DND-41 (cell line): ENCODE measurements at regions not wholly inside any gene's neighbourhood (a gene's known extent, or its start where the extent isn't known, plus 50 kb on each side); places are given as distances from the start of the nearest gene placed in this dataset.

Experiments
- ATAC-seq: fragments of 200-7000 bp; cut with Tn5 transposase; 3 replicates; pipeline ENCODE4 v1.9.1; 2021; ENCODE audit warnings: low read depth; ENCODE audit not compliant: insufficient read depth
- DNase-seq: peaks from one replicate; pipeline ENCODE4 v3.0.0-alpha.2; 2020
- H2AFZ ChIP-seq: 2 replicates; pipeline ENCODE4 v1.6.0; 2012; ENCODE audit warnings: low read depth, low read length
- H3K27ac ChIP-seq: 2 replicates; pipeline ENCODE4 v1.5.1; 2012; ENCODE audit warnings: low read length, inconsistent platforms
- H3K27me3 ChIP-seq: fragments of 200-600 bp; sonication (generic); 2 replicates; pipeline ENCODE4 v1.6.0; 2012; ENCODE audit warnings: low read length, mild to moderate bottlenecking, inconsistent platforms; ENCODE audit not compliant: insufficient read depth, poor library complexity
- H3K36me3 ChIP-seq: 2 replicates; pipeline ENCODE4 v1.5.1; 2012; ENCODE audit warnings: low read length, inconsistent platforms; ENCODE audit not compliant: insufficient read depth
- H3K4me1 ChIP-seq: 2 replicates; pipeline ENCODE4 v1.5.1; 2012; ENCODE audit warnings: mild to moderate bottlenecking, low read length; ENCODE audit not compliant: insufficient read depth
- H3K4me2 ChIP-seq: 2 replicates; pipeline ENCODE4 v1.6.0; 2012; ENCODE audit warnings: mild to moderate bottlenecking, moderate library complexity, low read length, inconsistent platforms; ENCODE audit not compliant: insufficient read depth
- H3K4me3 ChIP-seq, 2 experiments: fragments of 200-600 bp in 1 of 2; shearing (Covaris generic) in 1 of 2; 2 replicates each; pipeline ENCODE4 v1.5.1; 2012 to 2016; ENCODE audit warnings: inconsistent platforms in 2 of 2, low read length in 2 of 2, mild to moderate bottlenecking in 2 of 2, low read depth in 1 of 2, moderate library complexity in 1 of 2
- H3K79me2 ChIP-seq: 2 replicates; pipeline ENCODE4 v1.6.0; 2012; ENCODE audit warnings: low read length, inconsistent platforms; ENCODE audit not compliant: insufficient read depth
- H3K9ac ChIP-seq: 2 replicates; pipeline ENCODE4 v1.6.0; 2012; ENCODE audit warnings: low read depth, mild to moderate bottlenecking, inconsistent platforms, low read length, moderate library complexity
- H3K9me3 ChIP-seq: 2 replicates; pipeline ENCODE4 v1.5.1; 2012; ENCODE audit warnings: low read length, moderate library complexity, mild to moderate bottlenecking, inconsistent platforms; ENCODE audit not compliant: insufficient read depth, severe bottlenecking
- H4K20me1 ChIP-seq: 2 replicates; pipeline ENCODE4 v1.6.0; 2012; ENCODE audit warnings: low read length; ENCODE audit not compliant: insufficient read depth
- EZH2 ChIP-seq: IDR thresholded peaks from 3 replicates; pipeline ENCODE4 v1.6.1; 2012; ENCODE audit warnings: borderline replicate concordance, low read depth, mild to moderate bottlenecking, moderate library complexity, low read length, inconsistent platforms; ENCODE audit not compliant: severe bottlenecking
- TF ChIP-seq, protein P1 (sequence below): IDR thresholded peaks from 2 replicates; pipeline ENCODE4 v1.5.1; 2012; ENCODE audit warnings: borderline replicate concordance, low read length, moderate library complexity, mild to moderate bottlenecking; ENCODE audit not compliant: poor library complexity, severe bottlenecking; ENCODE audit errors: extremely low read depth

DNA sequence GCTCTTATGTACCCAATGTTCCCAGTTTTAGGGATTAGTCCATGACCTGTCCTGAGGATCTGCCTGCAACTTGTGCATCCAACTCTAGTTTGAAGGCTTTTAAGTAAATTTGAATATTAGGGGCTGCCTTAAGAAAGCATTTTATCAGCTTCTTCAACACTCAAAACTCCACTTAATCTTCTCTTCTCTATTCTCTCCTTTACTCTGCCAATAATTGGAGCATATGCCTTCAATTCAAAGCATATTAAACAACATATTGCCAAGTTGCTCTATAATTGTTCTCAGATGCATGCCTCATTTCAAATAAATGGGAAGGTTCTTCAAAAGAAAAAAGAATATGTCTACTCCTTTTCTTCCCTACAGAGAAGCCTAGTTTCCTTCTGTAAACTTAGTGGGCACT is 84.8 kb upstream of the NCKAP5 start:
- DNase-seq (no peak), ATAC-seq (no peak)
- no peaks in the 10 kb centered on the region for H3K36me3 ChIP-seq
- H3K9ac ChIP-seq, result no peak overlapping the region
- no peaks in the 10 kb centered on the region for H3K4me1 ChIP-seq
- no peak overlapping the region for H3K4me2 ChIP-seq
- no peak overlapping the region for H3K4me3 ChIP-seq
- no peak overlapping the region for H3K27ac ChIP-seq
- H3K27me3 ChIP-seq, result peaks cover 7% of the 10 kb centered on the region
- no peak overlapping the region for H2AFZ ChIP-seq
- no peaks in the 10 kb centered on the region for H3K79me2 ChIP-seq
- H4K20me1 ChIP-seq, result no peaks in the 10 kb centered on the region
- no peaks in the 10 kb centered on the region for H3K9me3 ChIP-seq
- TF ChIP-seq, protein P1, sequence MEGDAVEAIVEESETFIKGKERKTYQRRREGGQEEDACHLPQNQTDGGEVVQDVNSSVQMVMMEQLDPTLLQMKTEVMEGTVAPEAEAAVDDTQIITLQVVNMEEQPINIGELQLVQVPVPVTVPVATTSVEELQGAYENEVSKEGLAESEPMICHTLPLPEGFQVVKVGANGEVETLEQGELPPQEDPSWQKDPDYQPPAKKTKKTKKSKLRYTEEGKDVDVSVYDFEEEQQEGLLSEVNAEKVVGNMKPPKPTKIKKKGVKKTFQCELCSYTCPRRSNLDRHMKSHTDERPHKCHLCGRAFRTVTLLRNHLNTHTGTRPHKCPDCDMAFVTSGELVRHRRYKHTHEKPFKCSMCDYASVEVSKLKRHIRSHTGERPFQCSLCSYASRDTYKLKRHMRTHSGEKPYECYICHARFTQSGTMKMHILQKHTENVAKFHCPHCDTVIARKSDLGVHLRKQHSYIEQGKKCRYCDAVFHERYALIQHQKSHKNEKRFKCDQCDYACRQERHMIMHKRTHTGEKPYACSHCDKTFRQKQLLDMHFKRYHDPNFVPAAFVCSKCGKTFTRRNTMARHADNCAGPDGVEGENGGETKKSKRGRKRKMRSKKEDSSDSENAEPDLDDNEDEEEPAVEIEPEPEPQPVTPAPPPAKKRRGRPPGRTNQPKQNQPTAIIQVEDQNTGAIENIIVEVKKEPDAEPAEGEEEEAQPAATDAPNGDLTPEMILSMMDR, result no peak
- TF ChIP-seq EZH2, result no peak

DNA sequence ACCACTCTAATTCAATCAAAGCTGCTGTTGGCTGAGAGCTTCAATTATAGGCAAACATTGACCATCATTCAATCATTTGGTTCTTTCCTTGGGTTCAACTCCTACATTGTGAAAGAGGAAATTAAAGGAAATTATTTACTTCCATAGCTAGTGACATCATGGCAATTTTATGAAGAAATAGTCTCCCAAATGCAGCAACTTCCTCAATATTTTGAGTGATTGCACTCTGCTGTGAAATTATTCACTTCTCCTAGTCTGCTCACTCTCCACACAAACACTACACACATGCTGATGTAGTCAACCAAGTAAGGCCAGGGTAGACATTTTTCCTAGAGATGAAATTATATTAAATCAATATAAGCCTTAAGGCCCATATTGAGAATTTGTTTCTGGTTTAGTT is 86.7 kb upstream of the NCKAP5 start:
- Histone ChIP-seq H3K36me3 (no peaks in the 10 kb centered on the region), H3K79me2 (no peaks in the 10 kb centered on the region), H3K4me3 (no peak overlapping the region), H3K9me3 (no peaks in the 10 kb centered on the region), H2AFZ (no peak overlapping the region), H3K4me2 (no peak overlapping the region), H3K27ac (no peak overlapping the region), H3K27me3 (peaks cover 7% of the 10 kb centered on the region), H3K9ac (no peak overlapping the region), H3K4me1 (no peaks in the 10 kb centered on the region), H4K20me1 (no peaks in the 10 kb centered on the region)
- DNase-seq, result no peak
- TF ChIP-seq, protein P1, result no peak
- TF ChIP-seq EZH2, result no peak
- ATAC-seq, result no peak

DNA sequence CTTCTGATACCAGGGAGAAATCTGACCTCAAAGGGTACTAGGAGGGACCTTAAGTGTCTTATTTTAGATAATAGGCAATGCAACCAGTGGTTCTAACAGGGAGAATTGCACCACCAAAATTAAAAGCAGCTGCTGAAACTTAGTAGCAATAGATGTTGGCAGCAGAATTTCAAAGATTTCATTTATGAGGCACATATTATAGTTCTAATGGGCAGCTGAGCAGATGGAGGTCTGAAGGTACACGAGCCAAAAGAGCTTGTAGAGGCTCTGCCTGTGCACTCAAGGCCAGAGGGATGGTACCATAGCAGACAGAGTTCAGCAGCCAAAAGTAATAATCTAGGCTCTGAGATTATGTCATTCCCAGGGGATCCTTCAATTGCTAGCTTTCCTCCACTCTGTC is 87.3 kb upstream of the NCKAP5 start:
- no peaks in the 10 kb centered on the region for H4K20me1 ChIP-seq
- no peak for TF ChIP-seq EZH2
- TF ChIP-seq, protein P1, result no peak

GRCh38 chr2:133657591-133657990 is 89.3 kb upstream of the NCKAP5 start:
- Histone ChIP-seq H3K4me3 (no peak overlapping the region), H3K9ac (no peak overlapping the region), H3K36me3 (no peaks in the 10 kb centered on the region), H2AFZ (no peak overlapping the region), H3K4me2 (no peak overlapping the region), H4K20me1 (no peaks in the 10 kb centered on the region), H3K27ac (no peak overlapping the region), H3K79me2 (no peaks in the 10 kb centered on the region), H3K4me1 (no peaks in the 10 kb centered on the region), H3K27me3 (peaks cover 8% of the 10 kb centered on the region), H3K9me3 (no peaks in the 10 kb centered on the region)
- ATAC-seq (no peak), DNase-seq (no peak)
- no peak for TF ChIP-seq EZH2
- TF ChIP-seq, protein P1, result no peak

More for the DNA sequence above, 87.3 kb upstream of the NCKAP5 start:
- H2AFZ ChIP-seq, result no peak overlapping the region
- H3K27me3 ChIP-seq, result peaks cover 7% of the 10 kb centered on the region
- H3K79me2 ChIP-seq, result no peaks in the 10 kb centered on the region
- no peaks in the 10 kb centered on the region for H3K4me1 ChIP-seq
- no peak for DNase-seq
- no peak overlapping the region for H3K4me3 ChIP-seq
- H3K4me2 ChIP-seq, result no peak overlapping the region
- H3K9me3 ChIP-seq, result no peaks in the 10 kb centered on the region
- no peak for ATAC-seq
- no peaks in the 10 kb centered on the region for H3K36me3 ChIP-seq
- H3K27ac ChIP-seq, result no peak overlapping the region
- no peak overlapping the region for H3K9ac ChIP-seq
